H1 (cell line): ENCODE measurements at regions not wholly inside any gene's neighbourhood (a gene's known extent, or its start where the extent isn't known, plus 50 kb on each side); places are given as distances from the start of the nearest gene placed in this dataset.

Source experiments
- CTCF ChIA-PET: fragments of 300-600 bp; sonication (Branson Sonifier 250); formaldehyde crosslinking; loops from one replicate; lab custom pipeline; 2021; ENCODE audit not compliant: partially characterized antibody; lab: Charles Lee
- POLR2A ChIA-PET: fragments of 300-600 bp; sonication (Branson Sonifier 250); formaldehyde crosslinking; loops from one replicate; lab custom pipeline; 2021; ENCODE audit warnings: inconsistent platforms; ENCODE audit not compliant: partially characterized antibody; lab: Charles Lee
- DNase-seq, 2 experiments: peaks; one replicate each; pipeline versions ENCODE4 v3.0.0 to v3.0.0-alpha.2; 2010 to 2022; ENCODE audit warnings: low spot score in 2 of 2, low read depth in 1 of 2, mixed read lengths in 1 of 2
- FAIRE-seq: peaks from 2 replicates; lab custom pipeline; 2011; peaks lifted over from hg19 to GRCh38; lab: Jason Lieb, UNC
- H2AFZ ChIP-seq: 2 replicates; pipeline ENCODE4 v1.8.1; 2012; ENCODE audit warnings: low read length, inconsistent platforms
- H2AK5ac ChIP-seq: 2 replicates; pipeline ENCODE4 v1.6.1; 2013; ENCODE audit warnings: low read depth, low read length
- H2BK120ac ChIP-seq: replicated peaks from 2 replicates; pipeline ENCODE3; 2013; ENCODE audit warnings: low read depth, low read length, inconsistent platforms
- H2BK12ac ChIP-seq: 2 replicates; pipeline ENCODE4 v1.6.1; 2013; ENCODE audit warnings: low read depth, low read length
- H2BK15ac ChIP-seq: 2 replicates; pipeline ENCODE4 v1.6.1; 2013; ENCODE audit warnings: low read length
- H2BK20ac ChIP-seq: 2 replicates; pipeline ENCODE4 v1.6.1; 2013; ENCODE audit warnings: low read length
- H2BK5ac ChIP-seq: 2 replicates; pipeline ENCODE4 v1.6.1; 2013; ENCODE audit warnings: low read depth, low read length
- H3K14ac ChIP-seq: 2 replicates; pipeline ENCODE4 v1.6.1; 2013; ENCODE audit warnings: inconsistent platforms; ENCODE audit not compliant: insufficient read length
- H3K18ac ChIP-seq: 2 replicates; pipeline ENCODE4 v1.6.1; 2013; ENCODE audit warnings: low read length; ENCODE audit errors: extremely low read depth
- H3K23ac ChIP-seq: 2 replicates; pipeline ENCODE4 v1.6.1; 2013; ENCODE audit warnings: inconsistent platforms; ENCODE audit not compliant: insufficient read length
- H3K23me2 ChIP-seq: 2 replicates; pipeline ENCODE4 v1.6.1; 2013; ENCODE audit warnings: low read depth, low read length
- H3K27ac ChIP-seq: 2 replicates; pipeline ENCODE4 v1.6.1; 2011; ENCODE audit warnings: low read depth, low read length, inconsistent platforms
- H3K27me3 ChIP-seq, 4 experiments: replicated peaks in 1 of 4; 1 replicate in 1 of 4; 2 replicates in 3 of 4; pipeline versions ENCODE4 v1.6.1 to v1.8.1; 2011 to 2013; ENCODE audit warnings: low read length in 3 of 4, mild to moderate bottlenecking in 3 of 4, inconsistent platforms in 2 of 4, mixed read lengths in 2 of 4, moderate library complexity in 1 of 4; ENCODE audit not compliant: control insufficient read depth in 3 of 4, insufficient read depth in 3 of 4; ENCODE audit errors: extremely low read depth in 1 of 4
- H3K36me3 ChIP-seq, 4 experiments: 2 replicates each; pipeline versions ENCODE4 v1.6.1 to v1.8.1; 2011 to 2013; ENCODE audit warnings: mild to moderate bottlenecking in 4 of 4, low read length in 3 of 4, moderate library complexity in 2 of 4, control low read depth in 1 of 4, inconsistent platforms in 1 of 4; ENCODE audit not compliant: insufficient read depth in 4 of 4, control insufficient read depth in 2 of 4
- H3K4ac ChIP-seq: replicated peaks from 2 replicates; pipeline ENCODE3; 2013; ENCODE audit warnings: low read length, low read depth, mixed read lengths, inconsistent platforms; ENCODE audit not compliant: insufficient read length
- H3K4me1 ChIP-seq, 4 experiments: replicated peaks in 1 of 4; 1 replicate in 1 of 4; 2 replicates in 3 of 4; pipeline versions ENCODE4 v1.6.1 to v1.8.1; 2011 to 2013; ENCODE audit warnings: low read length in 3 of 4, inconsistent platforms in 2 of 4, mixed read lengths in 1 of 4; ENCODE audit not compliant: insufficient read depth in 4 of 4, control insufficient read depth in 3 of 4
- H3K4me2 ChIP-seq, 2 experiments: 2 replicates each; pipeline versions ENCODE4 v1.6.1 to v1.8.1; 2011 to 2013; ENCODE audit warnings: low read depth in 2 of 2, low read length in 2 of 2, control low read depth in 1 of 2, inconsistent platforms in 1 of 2, mild to moderate bottlenecking in 1 of 2; ENCODE audit not compliant: insufficient read depth in 1 of 2
- H3K4me3 ChIP-seq, 4 experiments: fragments of 200-600, 300-600 bp in 1 of 4; sonication (generic), shearing (Covaris generic), sonication (Bioruptor Twin) in 1 of 4; 2 replicates each; pipeline versions ENCODE4 v1.5.1 to v1.8.1; 2011 to 2016; ENCODE audit warnings: low read length in 4 of 4, low read depth in 3 of 4, control low read depth in 2 of 4, inconsistent platforms in 2 of 4, mild to moderate bottlenecking in 2 of 4, mixed read lengths in 1 of 4, moderate library complexity in 1 of 4; ENCODE audit not compliant: insufficient read depth in 2 of 4; ENCODE audit errors: extremely low read depth in 1 of 4
- H3K56ac ChIP-seq: replicated peaks from 2 replicates; pipeline ENCODE3; 2013; ENCODE audit warnings: low read depth, mild to moderate bottlenecking, mixed read lengths, low read length, inconsistent platforms; ENCODE audit not compliant: insufficient read length
- H3K79me1 ChIP-seq: 2 replicates; pipeline ENCODE4 v1.6.1; 2013; ENCODE audit warnings: low read depth, low read length, control low read depth
- H3K79me2 ChIP-seq, 2 experiments: 2 replicates each; pipeline versions ENCODE4 v1.6.1 to v1.8.1; 2012 to 2013; ENCODE audit warnings: low read length in 2 of 2, mild to moderate bottlenecking in 2 of 2, inconsistent platforms in 1 of 2; ENCODE audit not compliant: insufficient read depth in 2 of 2, control insufficient read depth in 1 of 2
- H3K9ac ChIP-seq, 4 experiments: replicated peaks in 1 of 4; 1 replicate in 1 of 4; 2 replicates in 3 of 4; pipeline versions ENCODE4 v1.6.1 to v1.8.1; 2011 to 2013; ENCODE audit warnings: low read depth in 3 of 4, low read length in 3 of 4, control low read depth in 2 of 4, mild to moderate bottlenecking in 2 of 4, moderate library complexity in 2 of 4, inconsistent platforms in 1 of 4; ENCODE audit errors: extremely low read depth in 1 of 4
- H3K9me3 ChIP-seq, 2 experiments: 2 replicates each; pipeline versions ENCODE4 v1.6.1 to v1.8.1; 2012 to 2013; ENCODE audit warnings: mild to moderate bottlenecking in 2 of 2, moderate library complexity in 2 of 2, control low read depth in 1 of 2, inconsistent platforms in 1 of 2, low read depth in 1 of 2, low read length in 1 of 2, mixed read lengths in 1 of 2; ENCODE audit not compliant: insufficient read depth in 2 of 2
- H4K20me1 ChIP-seq, 2 experiments: replicated peaks in 1 of 2; 2 replicates each; pipeline versions ENCODE3 to v1.8.1; 2011 to 2013; ENCODE audit warnings: inconsistent platforms in 2 of 2, low read length in 2 of 2, mild to moderate bottlenecking in 1 of 2; ENCODE audit not compliant: insufficient read depth in 2 of 2, control insufficient read depth in 1 of 2
- H4K5ac ChIP-seq: 2 replicates; pipeline ENCODE4 v1.6.1; 2013; ENCODE audit warnings: low read length, low read depth, mixed read lengths, inconsistent platforms; ENCODE audit not compliant: insufficient read length
- H4K8ac ChIP-seq: 2 replicates; pipeline ENCODE4 v1.8.0; 2013; ENCODE audit warnings: mild to moderate bottlenecking, moderate library complexity, low read length, inconsistent platforms; ENCODE audit not compliant: insufficient read depth; ENCODE audit errors: extremely low read depth
- H4K91ac ChIP-seq: replicated peaks from 2 replicates; pipeline ENCODE3; 2013; ENCODE audit warnings: low read length, mixed read lengths, inconsistent platforms; ENCODE audit not compliant: insufficient read length
- RAD21 ChIP-seq, 2 experiments: IDR thresholded peaks in 1 of 2; conservative IDR thresholded peaks in 1 of 2; 2 replicates each; pipeline ENCODE4 v1.6.1; 2011; ENCODE audit warnings: low read depth in 2 of 2, low read length in 2 of 2, improper control_type of control experiment in 1 of 2, inconsistent platforms in 1 of 2, mild to moderate bottlenecking in 1 of 2, moderate library complexity in 1 of 2
- RFX5 ChIP-seq: IDR thresholded peaks from 2 replicates; pipeline ENCODE4 v1.6.1; 2011; ENCODE audit warnings: low read depth, low read length, improper control_type of control experiment, borderline replicate concordance
- RXRA ChIP-seq: IDR thresholded peaks from 2 replicates; pipeline ENCODE4 v1.6.1; 2011; ENCODE audit warnings: low read depth, mild to moderate bottlenecking, low read length, moderate library complexity; ENCODE audit not compliant: insufficient read depth
- SRF ChIP-seq: IDR thresholded peaks from 2 replicates; pipeline ENCODE4 v1.6.1; 2011; ENCODE audit warnings: mild to moderate bottlenecking, low read depth, low read length, moderate library complexity
- SUZ12 ChIP-seq: fragments of 200-600 bp; sonication (generic); IDR thresholded peaks from 2 replicates; pipeline ENCODE4 v1.6.1; 2012; ENCODE audit warnings: mild to moderate bottlenecking, inconsistent platforms, low read length, moderate library complexity, mixed read lengths
- WGBS, 2 experiments: shearing (Covaris generic) in 1 of 2; methylation state at CpG; one replicate each; pipeline versions ENCODE4 v1.1.6 to v1.1.7; 2013 to 2015; ENCODE audit warnings: low lambda C conversion rate in 2 of 2, mixed read lengths in 2 of 2, inconsistent platforms in 1 of 2, low coverage in 1 of 2, missing lambda C conversion rate in 1 of 2; ENCODE audit not compliant: insufficient replicate concordance in 2 of 2, insufficient coverage in 1 of 2, insufficient read length in 1 of 2; ENCODE audit errors: extremely low coverage in 1 of 2, missing lambda C conversion rate in 1 of 2; 5-methylcytosine and 5-hydroxymethylcytosine counted together
- TF ChIP-seq, protein P1 (sequence below): IDR thresholded peaks from 2 replicates; pipeline ENCODE4 v1.6.1; 2012; ENCODE audit warnings: inconsistent platforms
- TF ChIP-seq, protein P2 (sequence below): IDR thresholded peaks from 2 replicates; pipeline ENCODE4 v1.6.1; 2012; ENCODE audit warnings: inconsistent platforms
- TF ChIP-seq, protein P3 (sequence below), 3 experiments: IDR thresholded peaks; 1 replicate in 2 of 3; 2 replicates in 1 of 3; pipeline versions ENCODE4 v1.5.1 to v1.6.1; 2011; ENCODE audit warnings: low read length in 3 of 3, mild to moderate bottlenecking in 3 of 3, inconsistent platforms in 2 of 3, low read depth in 1 of 3, moderate library complexity in 1 of 3; ENCODE audit not compliant: insufficient read depth in 1 of 3; ENCODE audit errors: control extremely low read depth in 1 of 3

DNA sequence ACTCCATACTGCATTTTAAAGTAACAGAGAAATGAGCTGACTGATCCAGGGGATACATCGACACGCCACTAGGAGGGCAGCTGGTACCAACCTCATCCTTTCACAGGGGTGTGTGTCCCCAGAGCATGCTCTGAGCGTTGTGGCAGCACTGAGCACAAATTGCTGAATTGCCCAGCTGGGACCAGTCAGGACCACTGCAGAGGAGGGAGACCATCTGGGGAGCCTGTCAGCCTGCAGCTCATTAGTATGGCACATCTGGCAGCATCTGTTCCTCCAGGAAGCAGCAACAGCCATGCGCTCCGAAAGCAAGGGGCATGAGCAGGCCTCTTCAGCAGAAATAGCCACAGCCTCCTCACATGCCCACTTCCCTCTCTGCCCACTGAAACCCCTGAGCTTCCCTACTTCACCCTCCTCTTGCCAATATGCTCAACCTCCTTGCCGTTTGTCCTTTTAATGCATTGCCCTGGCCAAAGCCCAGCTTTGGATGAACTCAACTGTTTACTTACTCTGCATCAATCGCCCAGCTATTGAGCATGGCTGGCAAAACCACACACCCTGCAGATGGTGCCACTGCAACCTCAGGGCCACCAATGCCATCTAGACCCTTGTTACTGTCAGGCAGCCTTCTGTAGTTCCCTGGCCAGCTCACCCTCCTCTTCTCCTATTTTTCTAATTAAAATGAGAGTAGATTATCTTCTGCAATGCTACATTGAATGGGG lies 77.6 kb upstream of the NEDD9 start:
- Histone ChIP-seq H3K9me3 (no peaks in the 10 kb centered on the region), H2AFZ (no peak overlapping the region), H3K27ac (no peak overlapping the region), H3K18ac (no peak overlapping the region), H3K4me3 (no peak overlapping the region), H4K8ac (no peak overlapping the region), H3K36me3 (no peaks in the 10 kb centered on the region), H3K27me3 (no peaks in the 10 kb centered on the region), H3K79me2 (no peaks in the 10 kb centered on the region), H2AK5ac (no peak overlapping the region), H3K4me2 (no peak overlapping the region), H2BK15ac (no peak overlapping the region), H4K91ac (no peak overlapping the region), H3K23ac (no peak overlapping the region), H3K14ac (no peak overlapping the region), H3K4me1 (no peaks in the 10 kb centered on the region), H4K5ac (no peak overlapping the region), H2BK120ac (no peak overlapping the region), H3K79me1 (no peaks in the 10 kb centered on the region), H3K4ac (no peak overlapping the region), H3K56ac (no peak overlapping the region), H2BK12ac (no peak overlapping the region), H2BK5ac (no peak overlapping the region), H3K23me2 (peaks cover 7% of the 10 kb centered on the region; the same call in 1 of the 2 replicates), H4K20me1 (no peaks in the 10 kb centered on the region), H2BK20ac (no peak overlapping the region), H3K9ac (no peak overlapping the region)
- ChIA-PET CTCF (interaction anchor here (0.7 to 2.2 kb wide), 19 partner anchors 9 to 187 kb away, joined by 3 to 8 read pairs (median 4); no protein-coding TSS in a partner anchor), POLR2A (no interaction called here)
- no peak for FAIRE-seq
- TF ChIP-seq, protein P1, sequence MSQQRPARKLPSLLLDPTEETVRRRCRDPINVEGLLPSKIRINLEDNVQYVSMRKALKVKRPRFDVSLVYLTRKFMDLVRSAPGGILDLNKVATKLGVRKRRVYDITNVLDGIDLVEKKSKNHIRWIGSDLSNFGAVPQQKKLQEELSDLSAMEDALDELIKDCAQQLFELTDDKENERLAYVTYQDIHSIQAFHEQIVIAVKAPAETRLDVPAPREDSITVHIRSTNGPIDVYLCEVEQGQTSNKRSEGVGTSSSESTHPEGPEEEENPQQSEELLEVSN = no peak
- TF ChIP-seq, protein P2, sequence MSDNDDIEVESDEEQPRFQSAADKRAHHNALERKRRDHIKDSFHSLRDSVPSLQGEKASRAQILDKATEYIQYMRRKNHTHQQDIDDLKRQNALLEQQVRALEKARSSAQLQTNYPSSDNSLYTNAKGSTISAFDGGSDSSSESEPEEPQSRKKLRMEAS = peak; percentile 51; the same call in 1 of the 2 replicates
- no peak for TF ChIP-seq RFX5
- TF ChIP-seq RXRA = no peak
- TF ChIP-seq, protein P3, sequence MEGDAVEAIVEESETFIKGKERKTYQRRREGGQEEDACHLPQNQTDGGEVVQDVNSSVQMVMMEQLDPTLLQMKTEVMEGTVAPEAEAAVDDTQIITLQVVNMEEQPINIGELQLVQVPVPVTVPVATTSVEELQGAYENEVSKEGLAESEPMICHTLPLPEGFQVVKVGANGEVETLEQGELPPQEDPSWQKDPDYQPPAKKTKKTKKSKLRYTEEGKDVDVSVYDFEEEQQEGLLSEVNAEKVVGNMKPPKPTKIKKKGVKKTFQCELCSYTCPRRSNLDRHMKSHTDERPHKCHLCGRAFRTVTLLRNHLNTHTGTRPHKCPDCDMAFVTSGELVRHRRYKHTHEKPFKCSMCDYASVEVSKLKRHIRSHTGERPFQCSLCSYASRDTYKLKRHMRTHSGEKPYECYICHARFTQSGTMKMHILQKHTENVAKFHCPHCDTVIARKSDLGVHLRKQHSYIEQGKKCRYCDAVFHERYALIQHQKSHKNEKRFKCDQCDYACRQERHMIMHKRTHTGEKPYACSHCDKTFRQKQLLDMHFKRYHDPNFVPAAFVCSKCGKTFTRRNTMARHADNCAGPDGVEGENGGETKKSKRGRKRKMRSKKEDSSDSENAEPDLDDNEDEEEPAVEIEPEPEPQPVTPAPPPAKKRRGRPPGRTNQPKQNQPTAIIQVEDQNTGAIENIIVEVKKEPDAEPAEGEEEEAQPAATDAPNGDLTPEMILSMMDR (IDR thresholded peaks at IDR 0.05; ENCODE audit: control extremely low read depth in 1 of 3, insufficient read depth in 1 of 3, low read depth in 1 of 3, low read length in 3 of 3) = peak; percentile 62 to 80 (median 69)
- TF ChIP-seq SUZ12 = no peak
- TF ChIP-seq SRF = no peak
- TF ChIP-seq RAD21 (IDR thresholded peaks at IDR 0.05 in 1 of 2, conservative IDR thresholded peaks at IDR 0.05 in 1 of 2; ENCODE audit: low read depth in 2 of 2, low read length in 2 of 2) = peak; percentile 44 to 58
- WGBS, 2 experiments = 82% methylated on average over 7 of the region's 7 CpGs; no CpG with 5 or more reads in 1 of the 2 experiments
- DNase-seq = no peak
